Left renal pelvis (tissue), 4 donors: ENCODE measurements at regions not wholly inside any gene's neighbourhood (a gene's known extent, or its start where the extent isn't known, plus 50 kb on each side); places are given as distances from the start of the nearest gene placed in this dataset.
"Not testable (repeated sequence)": the region's sequence is repeated elsewhere in the genome, so short reads cannot be mapped to it uniquely, and the experiment has no call there.

ENCODE experiments used
- DNase-seq, 4 donors: peaks; one replicate each; pipeline ENCODE4 v3.0.0-alpha.2; 2013; ENCODE audit warnings: low read depth in 4 of 4, low spot score in 3 of 4

DNA sequence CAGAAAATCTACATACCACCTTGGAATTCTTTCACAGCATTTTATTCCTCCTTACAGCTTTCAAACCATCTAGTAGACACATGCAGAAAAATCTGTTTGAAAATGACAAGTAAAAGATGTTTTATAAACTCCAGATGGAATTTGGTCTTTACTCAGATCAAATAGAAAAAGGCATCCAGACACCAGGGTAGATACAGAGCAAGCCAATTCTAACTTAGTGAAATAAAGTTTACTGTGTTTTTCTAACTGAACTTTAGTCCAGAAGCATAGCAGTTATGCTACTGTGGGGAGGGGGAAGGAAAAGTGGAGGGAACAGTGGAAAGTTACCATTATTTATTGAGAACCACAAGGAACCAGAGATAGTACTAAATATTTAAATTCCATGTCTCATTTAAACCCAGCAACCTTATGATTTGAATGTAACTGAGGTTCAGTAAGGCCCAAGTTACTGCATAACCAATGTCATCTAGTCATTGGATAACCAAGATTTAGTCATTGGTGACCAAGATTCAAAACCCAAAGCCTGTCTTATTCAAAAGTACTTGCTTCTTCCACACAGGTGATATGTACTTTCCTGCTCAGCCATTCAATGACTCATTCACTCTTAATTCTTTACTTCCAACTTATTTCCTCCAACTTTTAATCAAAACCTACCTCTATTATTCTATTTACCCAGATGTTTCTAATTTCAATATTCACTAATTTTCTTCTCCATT lies 57.7 kb downstream of the RAD51AP2 start:
- no peak for DNase-seq

DNA sequence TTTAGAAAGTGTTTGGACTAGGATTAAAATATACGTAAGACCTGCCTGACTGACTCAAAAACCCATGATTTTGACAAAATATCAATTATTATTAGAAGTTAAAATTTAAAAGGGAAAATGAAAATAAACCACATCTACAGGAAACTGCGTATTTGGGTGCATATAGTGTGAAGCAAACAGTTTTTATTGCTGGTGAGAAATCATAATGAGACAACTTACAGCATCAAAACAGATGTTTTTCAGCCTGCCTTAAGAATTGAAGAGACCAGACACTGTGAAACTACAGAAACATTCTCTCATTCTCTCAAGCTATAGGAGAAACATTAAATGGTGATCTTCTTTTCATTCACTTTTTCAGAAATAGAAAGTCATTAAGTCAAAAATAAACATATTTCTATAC lies 62.9 kb downstream of the RAD51AP2 start:
- DNase-seq = no peak

GRCh38 chr2:17446191-17446590 lies 72.0 kb downstream of the RAD51AP2 start:
- not testable (repeated sequence) for DNase-seq

GRCh38 chr2:17445744-17446143 lies 72.5 kb downstream of the RAD51AP2 start:
- no peak for DNase-seq

DNA sequence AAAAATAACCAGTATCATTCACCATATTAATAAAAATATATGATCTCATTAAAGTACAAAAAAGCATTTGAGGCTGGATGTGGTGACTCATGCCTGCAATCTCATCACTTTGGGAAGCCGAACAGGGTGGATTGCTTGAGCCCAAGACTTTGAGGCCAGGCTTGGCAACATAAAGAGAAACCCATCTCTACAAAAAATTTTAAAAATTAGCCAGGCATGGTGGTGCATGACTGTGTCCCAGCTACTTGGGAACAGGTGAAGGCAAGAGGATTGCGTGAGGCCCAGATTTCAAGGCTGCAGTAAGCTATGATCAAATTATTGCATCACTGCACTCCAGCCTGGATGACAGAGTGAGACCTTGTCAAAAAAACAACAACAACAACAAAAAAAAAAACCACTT lies 75.9 kb downstream of the RAD51AP2 start:
- DNase-seq = no peak

DNA sequence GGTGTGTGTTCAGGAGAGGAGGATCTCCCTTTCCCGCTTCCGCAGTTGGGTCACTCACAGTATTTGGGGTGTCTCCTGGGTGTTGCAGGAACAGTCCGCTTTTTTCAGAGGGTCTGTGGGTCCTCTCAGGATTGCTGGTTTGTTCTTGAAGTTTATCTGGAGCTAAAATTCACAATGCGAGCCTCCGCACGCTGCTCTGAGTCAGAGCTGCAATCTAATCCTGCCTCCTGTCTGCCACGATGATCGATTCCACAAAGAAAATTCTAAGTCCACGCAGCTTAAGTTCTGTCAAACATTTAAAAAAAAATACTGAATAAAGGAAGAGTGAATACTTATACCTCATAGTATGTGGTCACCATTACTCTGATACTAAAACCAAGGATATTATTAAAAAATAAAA lies 76.5 kb downstream of the RAD51AP2 start:
- no peak for DNase-seq

DNA sequence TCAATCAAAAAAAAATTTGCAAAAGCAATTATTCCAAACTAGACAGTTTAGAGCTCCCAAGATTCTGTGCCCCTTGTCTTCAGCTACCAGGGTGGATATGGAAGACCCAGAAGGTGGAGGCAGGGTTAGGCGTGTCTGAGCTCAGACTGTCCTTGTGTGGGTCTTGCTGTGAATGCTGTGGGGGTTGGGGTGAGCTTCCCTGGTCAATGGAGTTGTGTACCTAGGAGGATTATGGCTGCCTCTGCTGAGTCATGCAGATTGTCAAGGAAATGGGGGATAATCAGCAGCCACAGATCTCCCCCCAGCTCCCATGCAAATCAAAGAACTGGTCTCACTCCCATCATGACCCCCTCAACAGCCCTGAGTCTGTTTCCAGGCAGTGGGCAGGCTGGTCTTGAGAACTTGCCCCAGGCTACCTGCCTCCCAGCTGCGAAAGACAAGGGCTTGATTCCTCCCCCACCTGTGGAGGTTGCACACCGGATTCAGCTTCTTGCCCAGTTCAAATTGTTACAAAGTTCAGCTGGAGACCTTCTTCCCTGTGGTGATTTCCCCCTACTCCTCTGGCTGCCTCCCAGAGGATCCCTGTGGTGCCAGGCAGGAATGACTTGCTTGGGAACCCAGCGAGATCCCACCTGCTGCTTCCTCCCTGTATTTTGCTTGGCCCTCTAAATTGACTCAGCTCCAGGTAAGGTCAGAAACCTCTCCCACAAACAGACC lies 77.0 kb downstream of the RAD51AP2 start:
- DNase-seq = no peak

DNA sequence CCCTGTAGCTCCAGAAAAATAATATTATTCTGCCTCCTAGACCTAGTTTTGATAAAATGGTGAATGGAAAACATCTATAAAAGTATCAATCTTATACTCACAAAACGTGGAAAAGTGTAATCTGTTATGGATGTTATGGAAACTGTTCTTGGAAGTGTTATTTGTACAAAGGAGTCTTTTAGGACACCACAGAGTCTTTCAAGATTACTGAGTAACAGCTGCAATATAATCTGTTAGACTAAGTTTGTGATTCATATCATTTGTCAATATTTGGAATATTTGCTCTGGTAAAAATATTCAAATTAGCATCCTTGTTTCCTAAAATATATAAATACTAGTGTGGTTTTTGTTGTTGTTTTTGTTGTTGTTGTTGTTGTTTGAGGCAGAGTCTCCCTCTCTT lies 87.9 kb downstream of the RAD51AP2 start:
- DNase-seq = no peak

DNA sequence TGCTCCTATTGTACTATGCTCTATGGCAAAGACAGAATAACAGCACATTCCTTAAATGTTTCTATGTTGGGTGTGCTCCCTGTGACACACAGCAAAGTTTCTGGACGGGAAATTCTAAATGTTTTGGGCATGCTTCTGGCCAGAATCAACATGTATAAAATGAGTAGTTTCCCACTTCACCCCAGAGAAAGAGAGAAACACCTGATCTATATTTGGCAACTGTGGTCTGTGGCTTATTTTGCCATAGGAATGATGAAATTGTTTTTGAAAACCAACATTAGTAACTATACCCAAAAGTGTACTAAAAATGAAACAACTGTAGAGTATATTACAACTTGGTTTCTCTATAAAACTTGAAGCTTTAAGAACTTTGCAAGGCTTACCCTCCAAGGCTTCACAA lies 89.1 kb downstream of the RAD51AP2 start:
- no peak for DNase-seq

DNA sequence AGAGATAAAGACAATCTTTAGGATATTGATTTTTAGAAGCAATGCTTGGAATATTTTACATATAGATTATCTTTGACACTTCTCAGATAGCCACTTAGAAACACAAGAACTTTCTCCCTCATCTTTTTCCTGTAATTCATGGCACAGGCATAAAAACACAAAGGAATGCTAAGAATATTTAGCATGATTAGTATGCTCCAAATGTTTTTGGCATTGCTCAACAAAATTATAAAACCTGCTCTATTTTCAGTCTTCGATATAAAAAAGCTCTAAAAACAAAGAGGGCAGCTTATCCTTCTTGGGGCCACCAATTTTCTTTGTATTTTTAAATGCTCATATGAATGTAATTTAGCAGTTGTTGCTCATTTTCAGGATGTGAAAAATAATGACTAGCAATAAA lies 90.8 kb downstream of the RAD51AP2 start:
- no peak for DNase-seq

- no peak for DNase-seq
Observed at GRCh38 chr2:17426743-17427142, 91.5 kb downstream of the RAD51AP2 start.

GRCh38 chr2:17422061-17422460 lies 96.2 kb downstream of the RAD51AP2 start:
- no peak for DNase-seq

DNA sequence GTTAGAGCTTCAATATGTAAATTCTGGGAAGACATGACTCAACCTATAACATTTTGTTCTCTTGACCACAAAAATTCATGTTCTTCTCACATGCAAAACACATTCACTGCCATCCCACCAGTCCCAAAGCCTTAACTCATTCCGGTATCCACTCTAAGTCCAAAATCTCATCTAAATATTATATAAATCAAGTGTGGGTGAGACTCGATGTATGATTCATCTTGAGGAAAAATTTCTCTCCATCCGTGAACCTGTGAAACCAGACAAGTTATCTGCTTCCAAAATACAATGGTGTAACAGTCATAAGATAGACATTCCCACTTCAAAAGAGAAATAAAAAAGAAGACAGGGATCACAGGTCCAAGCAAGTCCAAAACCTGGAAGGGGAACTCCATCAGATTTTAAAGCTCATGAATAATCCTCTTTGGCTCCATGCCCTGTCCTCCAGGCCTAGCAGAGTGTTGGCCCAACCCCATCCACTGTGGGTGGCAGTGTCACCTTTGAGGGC lies 101.3 kb downstream of the RAD51AP2 start:
- DNase-seq = no peak

DNA sequence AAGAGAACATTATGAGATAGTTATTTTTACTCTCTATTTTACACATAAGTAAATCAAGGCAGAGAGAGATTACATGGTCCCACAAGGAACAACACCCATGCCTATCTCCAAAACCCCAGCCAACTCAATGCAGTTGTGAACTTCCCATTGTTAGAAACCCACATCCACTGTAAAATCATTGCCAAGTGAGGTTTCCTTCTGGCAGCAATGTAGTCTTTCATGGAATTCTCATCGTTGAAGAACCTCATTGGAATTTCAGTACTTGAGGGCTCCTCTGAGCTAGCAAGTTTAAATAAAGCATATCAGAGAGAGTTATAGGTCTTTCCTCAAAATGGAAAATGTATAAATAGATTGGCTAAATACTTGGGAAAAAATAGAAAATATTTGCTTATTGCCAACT lies 105.2 kb downstream of the RAD51AP2 start:
- no peak for DNase-seq

GRCh38 chr2:17401096-17401495 lies 117.1 kb downstream of the RAD51AP2 start:
- DNase-seq = no peak

DNA sequence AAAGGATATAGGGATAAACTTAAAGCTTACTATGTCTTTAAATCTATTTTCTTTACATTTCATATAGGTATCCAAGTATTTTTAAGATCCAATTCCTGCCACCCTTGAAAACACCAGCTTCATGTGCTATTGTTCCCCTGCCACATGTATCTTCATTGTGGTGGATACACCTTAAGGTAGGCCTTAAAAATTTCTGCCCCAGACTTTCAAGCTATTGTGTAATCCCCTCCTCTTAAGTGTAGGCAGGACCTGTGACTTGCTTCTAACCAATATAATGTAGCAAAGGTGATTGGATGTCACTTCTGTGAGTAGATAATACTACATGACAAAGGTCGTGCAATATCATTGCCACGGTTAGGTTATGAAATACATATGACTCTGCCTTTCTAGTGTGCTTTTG lies 119.5 kb downstream of the RAD51AP2 start:
- no peak for DNase-seq

DNA sequence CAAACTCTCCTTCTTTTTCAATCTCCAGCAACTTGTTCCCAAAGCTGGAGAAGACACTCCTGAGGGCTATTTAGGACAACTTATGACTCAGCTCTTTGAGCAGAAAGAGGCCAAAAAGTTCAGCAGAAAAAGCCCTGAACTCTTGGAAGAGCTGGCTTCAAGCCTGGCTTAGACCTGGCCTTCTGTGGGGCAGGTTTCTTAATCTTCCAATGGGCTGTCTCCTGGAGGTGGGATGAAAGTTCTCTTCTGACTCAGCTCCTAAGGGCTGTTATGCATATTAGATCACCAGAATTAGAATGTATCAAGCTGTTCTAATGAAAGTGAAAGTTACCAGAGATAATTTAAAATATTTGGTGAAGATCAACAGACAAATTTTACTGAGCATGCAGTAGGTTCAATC lies 129.4 kb downstream of the RAD51AP2 start:
- DNase-seq = no peak

DNA sequence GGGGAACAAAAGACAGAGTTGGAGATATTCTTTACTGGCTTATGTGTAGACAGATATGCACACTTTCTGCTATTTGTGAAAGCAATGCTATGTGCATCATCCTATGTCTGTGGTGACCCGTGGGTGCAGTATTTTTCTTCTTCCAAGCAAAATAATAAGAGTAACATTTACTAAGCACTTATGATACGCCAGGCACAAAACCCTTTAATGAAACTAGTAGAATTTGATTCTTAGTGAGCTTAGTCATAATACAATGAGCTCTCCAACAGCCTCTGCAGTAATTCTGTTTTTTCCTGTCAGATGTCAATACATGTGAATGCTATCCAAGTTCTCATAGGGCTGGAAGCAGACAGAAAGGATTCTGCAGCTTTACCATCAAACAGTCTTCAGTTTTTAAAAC lies 130.6 kb downstream of the RAD51AP2 start:
- DNase-seq = no peak

- DNase-seq = no peak
Observed at GRCh38 chr2:17386771-17387170, 131.5 kb downstream of the RAD51AP2 start.

DNA sequence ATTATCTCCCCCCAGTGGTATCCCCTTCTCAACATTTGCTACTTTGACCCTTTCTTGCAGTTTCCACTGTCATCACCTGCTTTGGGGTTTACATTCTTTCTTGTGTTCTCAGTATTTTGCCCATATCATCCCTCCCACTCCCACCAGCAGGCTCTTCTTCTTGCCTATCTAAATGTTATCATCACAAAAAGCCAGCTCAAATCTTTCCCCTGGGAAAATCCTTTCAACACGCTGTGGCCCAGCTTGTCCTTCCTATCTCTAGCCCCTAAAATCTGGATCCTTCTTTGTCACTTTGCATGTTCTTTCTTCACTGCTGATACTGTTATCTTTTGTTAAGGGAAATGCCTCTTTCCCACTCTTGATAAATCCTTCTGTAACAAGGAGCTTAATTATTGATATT lies 138.2 kb downstream of the RAD51AP2 start:
- DNase-seq = no peak

DNA sequence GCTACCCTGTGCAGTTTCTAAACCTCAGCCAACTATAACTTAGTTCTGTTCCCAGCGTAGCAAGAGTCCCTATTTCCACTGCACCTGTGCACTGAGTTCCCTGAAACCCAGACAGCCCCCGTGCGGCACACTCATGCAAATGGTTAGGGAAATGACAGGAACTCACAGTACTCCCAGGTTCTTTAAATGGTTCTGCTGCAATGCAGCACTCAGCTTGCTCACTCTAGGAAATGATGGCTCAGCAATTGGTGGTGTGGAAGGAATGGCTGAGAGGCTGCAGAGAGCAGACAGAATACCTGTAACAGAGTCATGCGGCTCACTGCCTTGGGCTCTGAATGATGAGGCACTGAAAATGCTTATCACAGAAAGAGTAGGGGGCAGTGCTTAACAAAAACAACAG lies 143.0 kb downstream of the RAD51AP2 start:
- DNase-seq = no peak

DNA sequence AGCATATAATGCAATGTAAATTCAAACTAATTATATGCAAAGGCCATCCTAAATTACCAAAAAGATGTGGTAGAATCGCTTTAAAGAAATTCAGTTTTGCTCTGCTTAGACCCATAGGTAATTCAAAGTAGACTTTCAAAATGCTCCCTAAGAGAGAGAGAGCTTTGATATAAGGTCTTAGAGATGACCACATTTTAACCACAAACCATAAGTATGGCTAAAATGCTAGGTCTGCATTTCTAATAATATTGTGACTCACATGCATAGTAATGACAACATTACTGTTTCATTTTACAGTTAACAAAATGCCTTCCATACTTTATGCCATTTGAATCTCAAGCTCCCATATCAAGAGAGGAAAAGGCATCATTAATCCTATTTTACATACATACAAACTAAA lies 144.5 kb downstream of the RAD51AP2 start:
- DNase-seq = no peak
